Epithelial cell of proximal tubule (primary cell): ENCODE measurements at regions not wholly inside any gene's neighbourhood (a gene's known extent, or its start where the extent isn't known, plus 50 kb on each side); places are given as distances from the start of the nearest gene placed in this dataset.
A peak's percentile ranks its signal among the peaks of the same experiment; 100 is the strongest.

Experiments used
- DNase-seq: peaks from one replicate; pipeline ENCODE4 v3.0.0-alpha.2; 2011; ENCODE audit warnings: low read depth
- H3K4me3 ChIP-seq: 2 replicates; pipeline ENCODE4 v1.5.1; 2011; ENCODE audit warnings: low read depth, mild to moderate bottlenecking, low read length
- CTCF ChIP-seq: conservative IDR thresholded peaks from 2 replicates; pipeline ENCODE4 v1.5.1; 2012; ENCODE audit warnings: low read depth, mild to moderate bottlenecking, low read length

DNA sequence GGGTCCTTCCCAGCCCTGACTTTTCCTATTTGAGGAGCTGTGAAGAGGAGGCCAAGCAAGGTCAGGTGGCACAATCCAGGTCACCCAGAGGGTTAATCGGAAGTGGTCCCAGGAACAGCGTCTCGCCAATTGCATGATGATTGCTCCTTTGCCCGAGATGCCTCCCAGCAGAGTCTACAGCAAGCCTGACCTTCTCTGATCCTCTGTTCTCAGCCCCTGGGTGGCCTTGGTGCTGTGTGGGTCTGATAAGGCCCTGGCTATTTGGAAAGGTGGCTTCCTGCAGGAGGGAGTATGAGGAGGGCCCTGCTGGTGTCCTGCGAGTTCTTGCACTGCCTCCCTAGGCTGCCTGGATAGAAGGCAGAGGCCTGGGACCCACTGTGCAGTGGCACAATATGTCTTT, 116.2 kb downstream of the FOXD2 start:
- H3K4me3 ChIP-seq, result no peak overlapping the region
- DNase-seq, result no peak
- TF ChIP-seq CTCF, result no peak

DNA sequence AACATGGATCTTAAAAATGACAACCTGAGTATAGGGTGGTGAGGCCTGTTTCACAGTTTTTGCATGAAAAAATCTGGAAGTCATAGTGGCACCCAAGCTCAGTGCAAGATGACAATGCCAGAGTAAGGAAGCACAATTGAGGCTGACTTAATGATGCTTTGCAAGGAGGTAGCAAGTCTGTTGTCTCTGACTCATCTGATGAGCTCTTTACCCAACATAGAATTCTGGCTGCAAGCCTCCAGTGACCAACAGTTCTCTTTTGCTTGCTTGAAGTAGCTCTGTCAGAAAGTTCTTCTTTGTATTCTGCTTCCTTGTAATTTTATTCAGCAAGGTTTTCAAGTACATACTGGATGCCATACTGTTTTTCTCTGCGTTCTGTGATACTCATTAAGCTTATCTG, 117.1 kb downstream of the FOXD2 start:
- no peak for DNase-seq
- TF ChIP-seq CTCF, result no peak
- no peak overlapping the region for H3K4me3 ChIP-seq

DNA sequence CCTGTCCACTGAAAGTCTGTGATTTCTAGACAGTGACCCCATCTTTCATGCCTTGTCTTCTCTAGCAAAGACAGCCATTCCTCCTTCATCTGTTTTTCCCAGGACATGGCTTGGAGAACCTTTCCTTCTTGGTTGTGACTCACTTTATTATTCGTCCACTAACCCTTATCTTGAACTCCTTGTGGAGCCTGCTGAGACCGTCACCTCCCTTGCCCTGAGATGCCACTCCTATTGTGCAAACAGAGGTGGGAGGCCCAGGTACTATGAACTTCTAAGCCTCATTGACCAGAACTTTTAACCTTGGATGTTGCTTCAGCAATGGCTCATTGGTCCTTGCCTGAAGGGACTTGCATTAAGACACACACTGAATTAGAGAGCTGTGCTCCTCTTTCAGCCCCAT, 117.5 kb downstream of the FOXD2 start:
- no peak for TF ChIP-seq CTCF
- DNase-seq, result no peak
- H3K4me3 ChIP-seq, result no peak overlapping the region

DNA sequence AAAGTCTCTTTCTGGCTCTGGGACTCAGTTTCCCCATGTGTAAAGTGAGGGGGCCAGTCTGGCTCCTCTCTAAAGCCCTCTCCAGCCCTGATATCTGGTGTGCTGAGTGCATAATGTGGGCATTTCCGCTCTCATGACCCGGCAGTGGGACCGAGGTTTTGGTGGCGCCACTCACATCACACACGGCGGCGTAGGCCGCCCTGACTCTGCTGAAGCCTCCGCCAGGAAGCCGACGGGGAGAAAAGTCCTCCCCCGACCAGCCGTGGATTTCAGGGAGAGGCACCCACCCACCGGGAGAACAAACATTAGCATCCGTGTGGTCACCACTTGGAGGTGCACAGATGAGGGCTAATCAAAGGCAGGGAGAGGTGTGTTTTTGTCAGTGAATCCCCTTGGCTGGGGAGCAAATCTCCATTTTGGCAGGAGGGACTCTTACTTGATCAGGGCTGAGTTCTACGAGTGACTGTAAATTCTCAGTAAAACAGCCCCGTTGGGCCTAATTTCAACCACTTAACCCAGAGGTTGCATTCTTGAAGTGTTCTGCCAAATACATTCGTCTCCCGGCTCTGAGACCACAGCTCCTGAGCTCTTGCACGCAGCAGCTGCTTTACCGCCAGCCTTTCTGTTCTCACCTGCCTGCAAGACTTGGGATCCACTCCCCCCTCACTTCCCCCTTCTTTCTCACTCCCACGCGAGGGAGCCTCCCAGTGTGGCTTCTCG, 118.2 kb downstream of the FOXD2 start:
- DNase-seq, result no peak
- H3K4me3 ChIP-seq, result no peak overlapping the region
- no peak for TF ChIP-seq CTCF

DNA sequence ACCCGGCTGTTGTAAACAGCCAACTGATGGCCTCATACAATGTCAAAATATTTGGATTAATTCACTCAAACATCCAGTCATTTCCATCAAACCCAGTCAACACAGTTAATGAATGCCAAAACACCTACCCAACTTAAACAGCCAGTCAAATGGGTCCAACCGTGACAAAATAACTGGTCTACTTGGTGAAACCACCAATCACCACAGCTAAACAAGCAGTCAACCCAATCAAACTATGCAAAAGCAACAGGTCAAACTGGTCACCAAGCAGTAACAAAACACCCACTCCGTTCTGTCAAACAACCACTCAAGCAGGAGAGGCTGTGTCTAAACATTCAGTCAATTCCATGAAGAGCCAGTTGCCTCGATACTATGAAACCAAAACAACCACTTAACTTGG, 119.2 kb downstream of the FOXD2 start:
- no peak for DNase-seq
- H3K4me3 ChIP-seq, result no peak overlapping the region
- TF ChIP-seq CTCF, result no peak

- peak; percentile 52 for DNase-seq
- peak overlapping the region; percentile 43 for H3K4me3 ChIP-seq
- TF ChIP-seq CTCF, result no peak
Observed at GRCh38 chr1:47558601-47559593, 121.1 kb downstream of the FOXD2 start.
